K562 (cell line): ENCODE measurements at regions not wholly inside any gene's neighbourhood (a gene's known extent, or its start where the extent isn't known, plus 50 kb on each side); places are given as distances from the start of the nearest gene placed in this dataset.
A peak's percentile ranks its signal among the peaks of the same experiment; 100 is the strongest.

Source experiments
- ATAC-seq: fragments of 200-7000 bp; cut with Tn5 transposase; 3 replicates; pipeline ENCODE4 v1.9.1; 2020; ENCODE audit warnings: moderate library complexity
- BruUV-seq: library from RNA; stranded (reverse); fragments of 400-500 nt; replicated peaks from 2 replicates; lab custom pipeline; 2021; lab: Mats Ljungman, UMichigan
- CTCF ChIA-PET: fragments of 300-600 bp; formaldehyde crosslinking; extraction: SDS; loops from one replicate; lab custom pipeline; 2021; ENCODE audit warnings: low intra/inter-chr PET ratio; lab: Yijun Ruan, JAX
- POLR2A ChIA-PET: fragments of 300-600, 350-650 bp; sonication (Branson Sonifier 250); formaldehyde crosslinking; extraction: SDS; loops from one replicate; lab custom pipeline; 2021; ENCODE audit warnings: antibody characterized with exemption, inconsistent platforms; lab: Yijun Ruan, JAX
- DNase-seq, 4 experiments: peaks; one replicate each; pipeline versions ENCODE4 v3.0.0 to v3.0.0-alpha.2; 2011 to 2018; ENCODE audit warnings: low spot score in 3 of 4, mixed read lengths in 3 of 4; ENCODE audit errors: extremely low read depth in 1 of 4
- FAIRE-seq: peaks from 2 replicates; lab custom pipeline; 2011; peaks lifted over from hg19 to GRCh38; lab: Jason Lieb, UNC
- H2AFZ ChIP-seq: 2 replicates; pipeline ENCODE4 v1.6.0; 2011; ENCODE audit warnings: low read depth, low read length, control low read depth, inconsistent platforms
- H3K27ac ChIP-seq: fragments of 200-600 bp; 3 replicates; pipeline ENCODE4 v1.8.0; 2011; ENCODE audit warnings: low read depth, mild to moderate bottlenecking, control low read depth, inconsistent platforms, low read length, moderate library complexity, mixed read lengths; ENCODE audit errors: extremely low read depth
- H3K27me3 ChIP-seq, 2 experiments: fragments of 300-600 bp in 1 of 2; 2 replicates in 1 of 2; 3 replicates in 1 of 2; pipeline versions ENCODE4 v1.6.0 to v1.8.0; 2011; ENCODE audit warnings: inconsistent platforms in 2 of 2, low read length in 2 of 2, mild to moderate bottlenecking in 1 of 2, mixed read lengths in 1 of 2, moderate library complexity in 1 of 2; ENCODE audit not compliant: control insufficient read depth in 2 of 2, insufficient read depth in 2 of 2
- H3K36me3 ChIP-seq: fragments of 300-600 bp; 3 replicates; pipeline ENCODE4 v1.8.0; 2011; ENCODE audit warnings: mild to moderate bottlenecking, low read length, inconsistent platforms; ENCODE audit not compliant: control insufficient read depth, insufficient read depth
- H3K4me1 ChIP-seq, 2 experiments: fragments of 200-600 bp in 1 of 2; replicated peaks in 1 of 2; 2 replicates in 1 of 2; 3 replicates in 1 of 2; pipeline versions ENCODE4 v1.5.1 to v1.8.0; 2011; ENCODE audit warnings: inconsistent platforms in 2 of 2, low read length in 2 of 2, mild to moderate bottlenecking in 1 of 2, mixed read lengths in 1 of 2, moderate library complexity in 1 of 2; ENCODE audit not compliant: control insufficient read depth in 2 of 2, insufficient read depth in 2 of 2
- H3K4me2 ChIP-seq: 2 replicates; pipeline ENCODE4 v1.6.1; 2011; ENCODE audit warnings: low read length, control low read depth, inconsistent platforms, mixed read lengths; ENCODE audit not compliant: insufficient read depth
- H3K4me3 ChIP-seq: fragments of 200-600 bp; sonication (generic), shearing (Covaris generic); 2 replicates; pipeline ENCODE4 v1.5.1; 2016; ENCODE audit warnings: control low read depth, inconsistent platforms
- H3K79me2 ChIP-seq: fragments of 200-600 bp; 3 replicates; pipeline ENCODE4 v1.8.0; 2011; ENCODE audit warnings: low read length, inconsistent platforms; ENCODE audit not compliant: control insufficient read depth, insufficient read depth
- H3K9ac ChIP-seq, 2 experiments: 2 replicates each; pipeline versions ENCODE4 v1.6.0 to v1.6.1; 2011; ENCODE audit warnings: low read depth in 2 of 2, low read length in 2 of 2, control low read depth in 1 of 2, inconsistent platforms in 1 of 2, mild to moderate bottlenecking in 1 of 2, mixed read lengths in 1 of 2; ENCODE audit not compliant: insufficient read depth in 1 of 2
- H3K9me1 ChIP-seq: one replicate; pipeline ENCODE4 v1.6.0; 2011; ENCODE audit warnings: inconsistent platforms, mild to moderate bottlenecking, low read length, moderate library complexity; ENCODE audit not compliant: control insufficient read depth, insufficient read depth
- H3K9me3 ChIP-seq: replicated peaks from 2 replicates; pipeline ENCODE4 v1.5.1; 2011; ENCODE audit warnings: low read depth, low read length, inconsistent platforms; ENCODE audit not compliant: control insufficient read depth, insufficient read depth
- H4K20me1 ChIP-seq: replicated peaks from 2 replicates; pipeline ENCODE4 v1.6.1; 2011; ENCODE audit warnings: low read length, inconsistent platforms, mixed read lengths; ENCODE audit not compliant: control insufficient read depth, insufficient read depth
- MEF2A ChIP-seq: IDR thresholded peaks from 2 replicates; pipeline ENCODE4 v1.6.1; 2011; ENCODE audit warnings: low read depth, mild to moderate bottlenecking, low read length, moderate library complexity; ENCODE audit not compliant: control insufficient read depth
- NR2F6 ChIP-seq: fragments of 450-650 bp; formaldehyde crosslinking; IDR thresholded peaks from 2 replicates; pipeline ENCODE4 v1.4.0; 2020; ENCODE audit warnings: mild to moderate bottlenecking
- STAT5A ChIP-seq: IDR thresholded peaks from 2 replicates; pipeline ENCODE4 v1.6.1; 2012; ENCODE audit warnings: low read length, inconsistent platforms, borderline replicate concordance
- XRCC4 ChIP-seq: IDR thresholded peaks from one replicate; pipeline ENCODE4 v1.6.1; 2011; ENCODE audit not compliant: insufficient read depth, insufficient read length; ENCODE audit errors: extremely low read depth
- ZZZ3 ChIP-seq: fragments of 450-650 bp; IDR thresholded peaks from 2 replicates; pipeline ENCODE4 v1.6.1; 2016; ENCODE audit warnings: antibody characterized with exemption, mild to moderate bottlenecking, moderate library complexity
- WGBS: fragments of 100-300 bp; shearing (Covaris generic); methylation state at CpG from one replicate; pipeline ENCODE4 v1.1.6; 2016; ENCODE audit warnings: low coverage, mixed read lengths; ENCODE audit not compliant: insufficient coverage; ENCODE audit errors: missing lambda C conversion rate; 5-methylcytosine and 5-hydroxymethylcytosine counted together
- in situ Hi-C: fragments of 300-500 bp; cut with MboI; formaldehyde crosslinking; loops from 4 replicates; pipeline ENCODE4 v1.15.0; 2018; ENCODE audit warnings: inconsistent platforms, mixed read lengths
- intact Hi-C: fragments of 100-400 bp; cut with micrococcal nuclease; formaldehyde crosslinking; loops from 2 replicates; pipeline ENCODE4 v1.14.2; 2022
- TF ChIP-seq, protein P1 (sequence below): IDR thresholded peaks from 2 replicates; pipeline ENCODE4 v1.6.1; 2011; ENCODE audit not compliant: insufficient read length; ENCODE audit errors: extremely low read depth
- TF ChIP-seq, protein P2 (sequence below): sonication (generic); formaldehyde crosslinking; IDR thresholded peaks from 2 replicates; pipeline ENCODE4 v1.8.0; 2022; ENCODE audit warnings: mild to moderate bottlenecking, missing genetic modification reagents
- TF ChIP-seq, protein P3 (sequence below): sonication (generic); formaldehyde crosslinking; IDR thresholded peaks from 2 replicates; pipeline ENCODE4 v1.8.0; 2022; ENCODE audit warnings: missing genetic modification reagents, mild to moderate bottlenecking, borderline replicate concordance
- TF ChIP-seq, protein P4 (sequence below): fragments of 250-450 bp; sonication (Bioruptor Pico); IDR thresholded peaks from 2 replicates; pipeline ENCODE4 v1.8.0; 2022; ENCODE audit warnings: inconsistent platforms
- TF ChIP-seq, protein P5 (sequence below): sonication (generic); formaldehyde crosslinking; IDR thresholded peaks from 2 replicates; pipeline ENCODE4 v1.8.1; 2022; ENCODE audit warnings: missing genetic modification reagents

DNA sequence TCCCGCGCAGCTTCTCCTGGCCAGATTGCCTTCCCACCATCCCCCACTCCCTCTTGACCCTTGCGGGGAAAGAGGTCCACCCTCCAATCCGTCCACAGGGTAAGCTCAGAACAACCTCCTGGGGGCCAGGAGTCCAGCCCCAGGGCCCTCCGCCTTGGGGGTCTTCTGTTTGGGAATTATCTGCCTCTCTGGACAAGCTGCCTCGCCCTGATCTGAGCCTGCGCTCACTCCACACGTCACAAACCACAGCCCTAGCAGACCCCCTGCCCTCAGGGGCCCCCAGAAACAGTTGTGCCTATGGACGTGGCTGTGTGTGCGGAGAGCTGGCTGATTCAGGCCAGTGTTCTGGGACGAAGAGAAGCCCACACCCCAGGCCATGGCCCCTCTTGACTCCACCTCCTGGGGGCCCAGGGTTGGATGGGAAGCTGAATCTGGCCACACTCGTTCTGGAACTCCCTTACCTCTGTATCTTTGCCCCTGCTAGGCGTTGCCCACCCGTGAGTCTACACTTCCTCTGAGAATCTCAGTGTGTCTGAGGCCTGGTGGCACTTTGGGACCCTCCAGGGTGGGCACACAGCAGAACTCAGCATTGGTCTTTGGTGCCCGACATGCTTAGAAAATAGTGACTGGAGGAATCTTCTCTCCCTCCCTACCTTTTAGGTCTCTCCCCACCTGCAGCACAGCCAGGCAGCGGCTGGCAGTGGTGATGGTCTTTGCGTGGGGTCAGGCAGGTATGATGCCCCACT is 119.9 kb upstream of the SMURF2 start:
- H2AFZ ChIP-seq: no peak overlapping the region
- no peak overlapping the region for H3K4me3 ChIP-seq
- CTCF ChIA-PET: no interaction called here
- DNase-seq (no peak), FAIRE-seq (no peak), ATAC-seq (no peak)
- TSS peak; percentile 62 for BruUV-seq
- no peaks in the 10 kb centered on the region for H3K9me3 ChIP-seq
- in situ Hi-C loops (no loop called here), intact Hi-C loops (no loop called here)
- no peaks in the 10 kb centered on the region for H3K27me3 ChIP-seq
- peaks cover 8% of the 10 kb centered on the region; the same call in 1 of the 3 replicates for H3K36me3 ChIP-seq
- H3K4me1 ChIP-seq: peaks cover 0 to 4% of the 10 kb centered on the region in 2 experiments; a peak in 2 of 5 replicates
- H3K4me2 ChIP-seq: no peak overlapping the region
- 90% methylated on average over 12 of the region's 17 CpGs for WGBS
- H4K20me1 ChIP-seq: no peaks in the 10 kb centered on the region
- no peak overlapping the region; a peak in 1 of 4 replicates for H3K9ac ChIP-seq
- H3K27ac ChIP-seq: no peak overlapping the region
- no peaks in the 10 kb centered on the region for H3K9me1 ChIP-seq
- no peaks in the 10 kb centered on the region for H3K79me2 ChIP-seq
- POLR2A ChIA-PET: no interaction called here
- TF ChIP-seq STAT5A (no peak), MEF2A (no peak), ZZZ3 (no peak), NR2F6 (no peak), XRCC4 (no peak)
- TF ChIP-seq, protein P1, sequence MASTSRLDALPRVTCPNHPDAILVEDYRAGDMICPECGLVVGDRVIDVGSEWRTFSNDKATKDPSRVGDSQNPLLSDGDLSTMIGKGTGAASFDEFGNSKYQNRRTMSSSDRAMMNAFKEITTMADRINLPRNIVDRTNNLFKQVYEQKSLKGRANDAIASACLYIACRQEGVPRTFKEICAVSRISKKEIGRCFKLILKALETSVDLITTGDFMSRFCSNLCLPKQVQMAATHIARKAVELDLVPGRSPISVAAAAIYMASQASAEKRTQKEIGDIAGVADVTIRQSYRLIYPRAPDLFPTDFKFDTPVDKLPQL: no peak
- TF ChIP-seq, protein P2, sequence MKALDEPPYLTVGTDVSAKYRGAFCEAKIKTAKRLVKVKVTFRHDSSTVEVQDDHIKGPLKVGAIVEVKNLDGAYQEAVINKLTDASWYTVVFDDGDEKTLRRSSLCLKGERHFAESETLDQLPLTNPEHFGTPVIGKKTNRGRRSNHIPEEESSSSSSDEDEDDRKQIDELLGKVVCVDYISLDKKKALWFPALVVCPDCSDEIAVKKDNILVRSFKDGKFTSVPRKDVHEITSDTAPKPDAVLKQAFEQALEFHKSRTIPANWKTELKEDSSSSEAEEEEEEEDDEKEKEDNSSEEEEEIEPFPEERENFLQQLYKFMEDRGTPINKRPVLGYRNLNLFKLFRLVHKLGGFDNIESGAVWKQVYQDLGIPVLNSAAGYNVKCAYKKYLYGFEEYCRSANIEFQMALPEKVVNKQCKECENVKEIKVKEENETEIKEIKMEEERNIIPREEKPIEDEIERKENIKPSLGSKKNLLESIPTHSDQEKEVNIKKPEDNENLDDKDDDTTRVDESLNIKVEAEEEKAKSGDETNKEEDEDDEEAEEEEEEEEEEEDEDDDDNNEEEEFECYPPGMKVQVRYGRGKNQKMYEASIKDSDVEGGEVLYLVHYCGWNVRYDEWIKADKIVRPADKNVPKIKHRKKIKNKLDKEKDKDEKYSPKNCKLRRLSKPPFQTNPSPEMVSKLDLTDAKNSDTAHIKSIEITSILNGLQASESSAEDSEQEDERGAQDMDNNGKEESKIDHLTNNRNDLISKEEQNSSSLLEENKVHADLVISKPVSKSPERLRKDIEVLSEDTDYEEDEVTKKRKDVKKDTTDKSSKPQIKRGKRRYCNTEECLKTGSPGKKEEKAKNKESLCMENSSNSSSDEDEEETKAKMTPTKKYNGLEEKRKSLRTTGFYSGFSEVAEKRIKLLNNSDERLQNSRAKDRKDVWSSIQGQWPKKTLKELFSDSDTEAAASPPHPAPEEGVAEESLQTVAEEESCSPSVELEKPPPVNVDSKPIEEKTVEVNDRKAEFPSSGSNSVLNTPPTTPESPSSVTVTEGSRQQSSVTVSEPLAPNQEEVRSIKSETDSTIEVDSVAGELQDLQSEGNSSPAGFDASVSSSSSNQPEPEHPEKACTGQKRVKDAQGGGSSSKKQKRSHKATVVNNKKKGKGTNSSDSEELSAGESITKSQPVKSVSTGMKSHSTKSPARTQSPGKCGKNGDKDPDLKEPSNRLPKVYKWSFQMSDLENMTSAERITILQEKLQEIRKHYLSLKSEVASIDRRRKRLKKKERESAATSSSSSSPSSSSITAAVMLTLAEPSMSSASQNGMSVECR: no peak
- TF ChIP-seq, protein P3, sequence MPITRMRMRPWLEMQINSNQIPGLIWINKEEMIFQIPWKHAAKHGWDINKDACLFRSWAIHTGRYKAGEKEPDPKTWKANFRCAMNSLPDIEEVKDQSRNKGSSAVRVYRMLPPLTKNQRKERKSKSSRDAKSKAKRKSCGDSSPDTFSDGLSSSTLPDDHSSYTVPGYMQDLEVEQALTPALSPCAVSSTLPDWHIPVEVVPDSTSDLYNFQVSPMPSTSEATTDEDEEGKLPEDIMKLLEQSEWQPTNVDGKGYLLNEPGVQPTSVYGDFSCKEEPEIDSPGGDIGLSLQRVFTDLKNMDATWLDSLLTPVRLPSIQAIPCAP (CRISPR knock-in tag): no peak
- TF ChIP-seq, protein P4, sequence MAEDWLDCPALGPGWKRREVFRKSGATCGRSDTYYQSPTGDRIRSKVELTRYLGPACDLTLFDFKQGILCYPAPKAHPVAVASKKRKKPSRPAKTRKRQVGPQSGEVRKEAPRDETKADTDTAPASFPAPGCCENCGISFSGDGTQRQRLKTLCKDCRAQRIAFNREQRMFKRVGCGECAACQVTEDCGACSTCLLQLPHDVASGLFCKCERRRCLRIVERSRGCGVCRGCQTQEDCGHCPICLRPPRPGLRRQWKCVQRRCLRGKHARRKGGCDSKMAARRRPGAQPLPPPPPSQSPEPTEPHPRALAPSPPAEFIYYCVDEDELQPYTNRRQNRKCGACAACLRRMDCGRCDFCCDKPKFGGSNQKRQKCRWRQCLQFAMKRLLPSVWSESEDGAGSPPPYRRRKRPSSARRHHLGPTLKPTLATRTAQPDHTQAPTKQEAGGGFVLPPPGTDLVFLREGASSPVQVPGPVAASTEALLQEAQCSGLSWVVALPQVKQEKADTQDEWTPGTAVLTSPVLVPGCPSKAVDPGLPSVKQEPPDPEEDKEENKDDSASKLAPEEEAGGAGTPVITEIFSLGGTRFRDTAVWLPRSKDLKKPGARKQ (CRISPR knock-in tag): no peak
- TF ChIP-seq, protein P5, sequence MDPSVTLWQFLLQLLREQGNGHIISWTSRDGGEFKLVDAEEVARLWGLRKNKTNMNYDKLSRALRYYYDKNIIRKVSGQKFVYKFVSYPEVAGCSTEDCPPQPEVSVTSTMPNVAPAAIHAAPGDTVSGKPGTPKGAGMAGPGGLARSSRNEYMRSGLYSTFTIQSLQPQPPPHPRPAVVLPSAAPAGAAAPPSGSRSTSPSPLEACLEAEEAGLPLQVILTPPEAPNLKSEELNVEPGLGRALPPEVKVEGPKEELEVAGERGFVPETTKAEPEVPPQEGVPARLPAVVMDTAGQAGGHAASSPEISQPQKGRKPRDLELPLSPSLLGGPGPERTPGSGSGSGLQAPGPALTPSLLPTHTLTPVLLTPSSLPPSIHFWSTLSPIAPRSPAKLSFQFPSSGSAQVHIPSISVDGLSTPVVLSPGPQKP: no peak
